ENCODE measurements at regions not wholly inside any gene's neighbourhood (a gene's known extent, or its start where the extent isn't known, plus 50 kb on each side); places are given as distances from the start of the nearest gene placed in this dataset.

DNA sequence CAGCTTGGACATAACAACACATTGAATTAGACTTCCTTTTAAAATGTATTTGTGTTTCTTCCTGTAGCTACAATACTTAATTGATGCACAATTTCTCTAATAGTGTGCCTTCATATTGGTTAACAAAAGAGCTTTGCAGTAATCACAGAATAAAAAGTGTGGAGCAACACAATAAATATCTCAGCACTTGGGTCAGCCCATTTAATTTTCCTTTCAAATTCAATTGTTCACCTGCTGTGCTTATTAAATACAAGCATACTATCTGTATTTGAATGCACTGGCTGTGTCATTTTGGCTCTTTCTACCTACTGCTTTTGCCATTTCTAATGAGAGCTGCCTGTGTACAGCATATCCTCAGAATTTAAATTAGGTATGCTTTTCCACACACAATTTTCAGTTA lies 1641.3 kb upstream of the SLC39A10 start:
- DNase-seq = no peak

DNA sequence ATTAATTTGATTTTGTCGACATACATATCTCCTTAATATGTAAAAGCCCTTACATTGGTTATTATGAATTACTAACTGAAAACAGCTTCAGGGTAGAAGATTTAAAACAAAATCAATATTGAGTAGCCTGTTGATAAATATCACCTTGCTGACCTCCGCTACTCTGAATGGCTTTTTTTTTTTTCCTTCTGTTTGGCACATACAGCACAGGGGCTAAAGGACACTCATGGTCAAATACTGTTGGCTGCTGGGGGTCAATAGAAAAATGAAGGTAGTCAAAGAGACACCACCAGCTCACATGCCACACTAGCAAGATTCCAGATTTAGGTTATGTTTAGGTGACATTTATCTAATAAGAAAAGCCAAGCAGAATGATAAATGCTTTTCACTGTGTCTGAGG lies 1642.4 kb upstream of the SLC39A10 start:
- DNase-seq = no peak

DNA sequence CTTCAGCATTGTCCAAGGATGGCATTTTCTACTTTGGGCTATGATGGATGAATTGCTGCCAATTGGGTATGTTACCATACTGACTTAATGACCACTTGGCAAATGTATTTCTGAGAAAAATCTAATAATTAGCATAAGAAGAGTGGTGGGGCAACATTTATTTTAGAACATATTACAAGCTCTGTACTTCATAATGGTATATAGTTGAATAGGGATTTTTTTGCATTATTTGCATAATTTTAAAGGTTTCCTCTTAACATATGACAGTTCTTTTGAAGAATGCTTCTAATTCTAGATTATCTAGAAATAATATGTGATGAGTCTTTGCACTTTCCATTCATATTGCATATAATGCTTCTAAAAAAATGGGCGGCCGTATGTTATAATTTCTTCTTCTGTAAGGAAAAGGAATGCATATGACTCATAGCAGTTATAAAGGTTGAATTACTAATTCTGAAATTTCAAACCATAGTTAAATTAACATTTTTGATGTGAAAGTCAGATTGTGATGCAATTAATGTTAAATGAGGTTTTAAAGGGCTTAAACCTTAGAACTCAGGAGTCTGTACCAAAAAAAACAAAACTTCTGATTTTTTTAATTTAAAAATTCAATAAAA lies 1652.3 kb upstream of the SLC39A10 start:
- no peak for DNase-seq

DNA sequence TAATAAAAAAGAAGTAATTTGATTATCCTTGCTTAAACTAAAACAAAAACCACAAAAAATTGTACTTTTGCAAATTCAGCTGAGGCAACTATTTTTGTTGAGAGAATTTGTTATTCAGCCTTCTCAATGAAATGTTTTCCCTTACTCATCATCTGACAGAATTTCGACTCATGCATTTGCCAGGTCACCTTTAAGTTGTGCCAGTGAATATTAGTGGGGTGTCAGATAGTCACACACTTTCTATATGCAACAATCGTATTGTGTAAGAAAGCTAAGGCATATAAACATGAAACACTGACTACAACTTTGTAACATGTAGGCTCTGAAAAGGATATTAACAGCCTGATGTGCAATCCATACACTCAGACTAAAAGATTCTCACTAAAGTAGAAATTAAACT lies 1653.1 kb upstream of the SLC39A10 start:
- no peak for DNase-seq

DNA sequence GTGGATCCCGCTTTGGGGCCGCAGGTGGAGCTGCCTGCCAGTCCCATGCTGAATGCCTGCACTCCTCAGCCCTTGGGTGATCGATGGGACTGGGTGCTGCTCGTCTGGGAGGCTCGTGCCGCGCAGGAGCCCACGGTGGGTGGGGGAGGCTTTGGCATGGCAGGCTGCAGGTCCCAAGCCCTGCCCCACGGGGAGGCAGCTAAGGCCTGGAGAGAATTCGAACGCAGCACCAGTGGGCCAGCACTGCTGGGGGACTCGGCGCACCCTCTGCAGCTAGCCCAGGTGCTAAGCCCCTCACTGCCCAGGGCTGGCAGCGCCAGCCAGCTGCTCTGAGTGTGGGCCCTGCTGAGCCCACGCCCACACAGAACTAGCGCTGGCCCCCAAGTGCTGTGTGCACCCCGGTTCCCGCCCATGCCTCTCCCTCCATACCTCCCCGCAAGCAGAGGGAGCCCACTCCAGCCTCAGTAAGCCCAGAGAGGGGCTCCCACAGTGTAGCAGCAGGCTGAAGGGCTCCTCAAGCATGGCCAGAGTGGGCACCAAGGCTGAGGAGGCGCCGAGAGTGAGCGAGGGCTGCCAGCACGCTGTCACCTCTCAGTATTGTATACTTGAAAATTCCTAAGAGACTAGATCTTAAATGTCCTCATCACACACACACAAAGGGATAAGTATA lies 1654.2 kb upstream of the SLC39A10 start:
- DNase-seq = no peak

DNA sequence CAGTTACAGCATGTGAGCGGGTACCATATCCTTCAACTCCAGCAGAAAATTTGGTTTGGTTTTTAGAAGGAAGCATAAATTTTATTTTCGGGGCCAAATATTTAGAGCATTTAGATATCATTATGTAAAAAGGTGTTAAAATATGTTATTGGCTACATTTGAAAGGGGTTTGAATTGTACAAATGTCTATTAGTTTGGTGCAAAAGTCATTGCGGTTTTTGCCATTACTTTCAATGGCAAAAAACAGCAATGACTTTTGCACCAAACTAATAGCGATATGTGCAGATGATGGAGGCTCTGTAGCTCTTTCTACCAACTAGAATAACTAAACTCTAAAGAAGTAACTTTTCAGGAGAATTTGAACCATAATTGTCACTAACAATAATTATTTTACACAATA lies 1666.2 kb upstream of the SLC39A10 start:
- no peak for DNase-seq

DNA sequence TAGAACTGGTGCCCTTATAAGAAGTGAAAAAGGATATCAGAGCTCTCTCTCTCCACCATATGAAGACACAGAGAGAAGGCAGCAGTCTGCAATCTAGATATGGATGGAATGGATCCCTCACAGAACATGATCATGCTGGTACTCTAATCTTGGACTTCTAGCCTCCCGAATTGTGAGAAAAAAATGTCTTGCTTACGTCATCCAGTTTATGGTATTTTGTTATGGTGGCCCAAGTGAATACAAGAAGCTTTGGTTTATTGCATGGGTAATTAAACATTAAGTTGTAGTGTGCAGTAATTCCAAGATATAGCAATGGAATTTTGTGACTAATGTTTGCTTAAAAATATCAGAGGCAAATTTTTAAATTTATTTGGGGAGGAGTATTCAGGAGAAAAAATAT lies 1667.4 kb upstream of the SLC39A10 start:
- DNase-seq = no peak

DNA sequence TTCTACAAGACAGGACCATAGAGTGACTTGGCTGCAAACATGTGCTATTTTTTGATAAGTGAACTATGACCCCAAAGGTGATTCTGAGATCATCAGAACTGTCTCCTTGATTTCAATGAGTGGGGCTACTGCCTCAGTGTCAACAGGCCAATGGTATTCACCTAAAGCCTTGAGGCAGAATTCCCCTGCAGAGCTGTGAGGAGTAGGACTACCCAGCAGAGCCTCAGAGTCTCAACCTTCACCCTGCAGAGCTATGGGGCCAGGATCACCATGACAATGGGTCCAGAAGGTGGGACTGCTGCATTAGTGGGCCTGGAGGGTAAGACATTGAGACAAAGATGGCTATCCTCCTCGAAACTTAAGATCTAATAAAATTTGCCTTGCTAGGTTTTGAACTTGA lies 1668.2 kb upstream of the SLC39A10 start:
- no peak for DNase-seq

DNA sequence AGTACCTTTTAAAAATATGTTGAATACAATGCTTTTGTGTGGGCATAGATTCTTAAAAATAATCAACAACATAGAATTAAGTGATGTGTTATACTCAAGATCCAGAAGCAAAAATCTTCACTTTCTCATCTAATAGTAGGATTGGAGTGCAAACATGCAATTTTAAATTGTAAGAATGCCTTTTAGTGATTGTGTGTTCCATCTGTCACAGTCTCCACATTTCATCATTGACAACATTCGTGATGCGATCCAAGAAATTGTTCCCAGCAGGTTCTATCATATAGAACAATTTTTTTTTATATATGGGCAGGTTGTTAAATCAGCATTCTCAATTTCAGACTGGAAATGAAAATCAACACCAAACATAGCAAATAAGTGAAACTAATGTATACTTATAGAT lies 1671.8 kb upstream of the SLC39A10 start:
- no peak for DNase-seq

DNA sequence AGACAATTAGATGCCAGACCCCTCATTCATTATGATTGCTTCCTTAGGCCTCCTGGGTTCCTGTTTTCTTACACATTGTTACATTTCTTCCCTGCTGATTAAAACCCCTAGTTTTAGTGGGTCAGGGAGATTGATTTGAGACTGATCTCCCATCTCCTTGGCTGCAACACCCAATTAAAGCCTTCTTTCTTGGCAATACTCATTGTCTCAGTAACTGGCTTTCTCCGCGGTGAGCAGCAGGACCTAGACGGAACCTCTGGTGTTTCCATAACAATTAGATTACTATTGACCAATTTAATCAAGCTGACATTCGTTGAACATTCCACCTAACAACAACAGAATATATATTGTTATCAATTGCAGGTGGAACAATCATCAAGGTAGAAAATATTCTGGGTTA lies 1676.4 kb upstream of the SLC39A10 start:
- DNase-seq = no peak

DNA sequence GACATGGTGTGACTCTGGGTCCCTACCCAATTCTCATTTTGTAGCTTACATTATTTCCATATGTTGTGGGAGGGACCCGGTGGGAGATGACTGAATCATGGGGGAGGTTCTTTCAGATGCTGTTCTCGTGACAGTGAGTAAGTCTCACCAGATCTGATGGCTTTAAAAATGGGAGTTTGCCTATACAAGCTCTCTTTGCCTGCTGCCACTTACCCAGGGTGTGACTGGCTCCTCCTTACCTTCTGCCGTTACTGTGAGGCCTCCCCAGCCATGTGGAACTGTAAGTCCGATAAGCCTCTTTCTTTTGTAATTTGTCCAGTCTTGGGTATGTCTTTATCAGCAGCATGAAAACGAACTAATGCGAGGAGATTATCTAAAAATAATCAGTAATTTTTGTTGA lies 1683.2 kb upstream of the SLC39A10 start:
- DNase-seq = no peak

DNA sequence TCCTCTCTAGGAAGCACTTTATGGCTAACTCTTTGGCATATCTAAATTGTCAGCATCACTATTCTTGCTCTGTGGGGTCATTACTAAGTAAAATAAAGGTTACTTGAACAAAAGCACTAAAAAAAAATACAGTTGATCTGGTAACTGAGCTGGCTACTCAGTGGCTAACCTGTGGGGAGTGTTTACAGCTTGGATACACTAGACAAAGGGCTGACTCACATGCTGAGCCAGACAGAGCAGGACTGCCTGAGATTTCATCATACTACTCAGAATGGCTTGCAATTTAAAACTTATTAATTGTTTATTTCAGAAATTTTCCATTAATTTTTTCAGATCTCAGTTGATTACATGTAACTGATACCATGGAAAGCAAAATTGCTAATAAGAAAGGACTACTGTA lies 1690.4 kb upstream of the SLC39A10 start:
- DNase-seq = no peak

DNA sequence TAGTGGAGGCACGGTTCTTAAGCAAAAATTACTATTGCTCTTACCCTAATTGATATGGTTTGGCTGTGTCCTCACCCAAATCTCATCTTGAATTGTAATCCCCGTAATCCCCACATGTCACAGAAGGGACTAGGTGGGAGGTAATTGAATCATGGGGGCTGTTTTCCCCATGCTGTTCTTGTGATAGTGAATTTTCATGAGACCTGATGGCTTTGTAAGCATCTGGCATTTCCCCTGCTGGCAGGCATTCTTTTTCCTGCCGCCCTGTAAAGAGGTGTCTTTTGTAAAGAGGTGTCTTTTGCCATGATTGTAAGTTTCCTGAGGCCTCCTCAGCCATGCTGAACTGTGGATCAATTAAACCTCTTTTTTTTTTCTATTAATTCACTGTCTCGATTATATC lies 1691.8 kb upstream of the SLC39A10 start:
- DNase-seq = no peak

DNA sequence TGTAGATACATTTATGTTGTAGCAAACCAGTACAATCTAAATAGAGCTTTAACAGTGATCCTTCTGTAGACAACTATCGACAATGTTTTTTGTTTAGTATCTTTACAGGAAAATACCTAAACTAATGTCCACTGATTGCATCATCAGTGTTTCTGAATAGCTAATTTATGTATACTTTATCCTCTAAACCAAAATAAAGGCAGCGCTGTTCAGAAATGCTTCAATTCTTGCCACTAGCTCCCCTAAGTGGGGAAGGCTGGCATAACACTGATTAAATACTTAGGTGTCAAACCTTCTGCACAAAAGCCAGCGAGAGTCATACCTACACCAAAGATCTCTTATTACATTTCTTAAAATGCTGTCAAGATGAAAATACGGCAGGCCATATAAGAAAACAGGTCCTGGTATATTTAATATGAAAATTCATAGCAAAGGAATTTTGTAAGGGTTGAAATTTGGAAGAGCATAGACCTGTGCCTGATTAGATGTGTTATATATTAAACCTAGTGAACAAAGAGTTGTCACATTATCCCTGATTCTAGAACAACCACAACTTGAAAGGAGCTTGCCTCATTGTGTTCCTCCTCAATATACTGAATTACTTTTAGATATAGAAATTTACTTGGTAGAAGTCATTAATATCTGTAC lies 1693.4 kb upstream of the SLC39A10 start:
- DNase-seq = no peak

DNA sequence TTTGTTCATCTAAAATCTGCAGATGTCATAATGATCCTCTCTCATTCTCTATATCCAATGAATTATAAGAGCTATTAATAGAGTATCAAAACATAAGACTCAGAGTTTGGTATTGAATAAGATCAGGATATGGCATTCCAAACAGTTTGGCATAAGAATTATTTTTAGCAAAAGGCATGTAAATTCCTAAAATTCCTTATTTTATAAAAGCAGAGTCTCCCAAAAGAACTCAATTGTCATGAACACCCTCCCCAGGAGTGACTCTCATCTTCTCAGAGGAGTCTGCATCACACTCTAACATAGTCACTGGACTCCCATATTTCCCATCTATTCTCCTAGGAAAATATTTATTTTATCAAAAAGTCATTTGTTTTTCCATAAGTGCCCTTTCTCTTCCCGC lies 1710.2 kb upstream of the SLC39A10 start:
- DNase-seq = no peak

DNA sequence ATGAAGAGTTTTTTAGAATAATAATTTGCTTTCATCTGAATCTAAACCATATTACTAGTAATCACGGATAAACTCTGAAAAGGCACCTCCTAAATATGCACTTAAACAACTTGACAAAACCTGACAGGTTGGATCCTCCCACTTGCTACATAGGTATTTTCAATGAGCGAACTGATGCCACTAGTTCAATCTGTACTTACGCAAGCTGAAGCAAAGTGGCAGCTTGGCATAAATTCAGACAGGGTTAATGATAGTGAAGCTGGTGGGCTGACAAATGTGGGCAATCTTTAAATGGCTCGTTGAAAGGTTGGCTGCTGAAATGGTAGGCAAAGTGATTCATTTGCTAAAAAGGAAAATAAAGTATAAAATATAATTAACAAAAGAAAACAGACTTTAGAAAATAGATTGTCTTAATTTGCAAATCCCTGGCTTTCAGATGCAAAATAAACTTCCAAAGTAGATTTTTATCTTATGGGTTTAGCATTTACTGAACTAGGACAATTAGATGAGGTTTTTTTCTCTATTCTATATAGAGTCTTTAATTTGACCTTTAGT lies 1713.5 kb upstream of the SLC39A10 start:
- DNase-seq = no peak

DNA sequence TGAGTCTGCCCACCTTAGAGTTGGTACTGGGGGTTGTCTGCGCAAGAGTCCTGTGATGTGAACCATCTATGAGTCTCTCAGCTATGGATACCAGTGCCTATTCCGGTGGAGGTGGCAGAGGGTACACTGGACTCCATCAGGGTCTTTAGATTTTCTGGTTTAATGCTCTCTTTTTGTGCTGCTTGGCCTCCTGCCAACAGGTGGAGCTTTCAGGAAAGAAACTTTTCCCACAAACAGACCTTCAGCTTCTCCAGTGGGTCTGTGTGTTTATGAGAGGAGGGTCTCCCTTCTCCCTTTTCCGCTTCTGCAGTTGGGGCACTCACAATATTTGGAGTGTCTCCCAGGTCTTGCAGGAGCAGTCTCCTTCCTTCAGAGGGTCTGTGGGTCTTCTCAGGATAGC lies 1721.9 kb upstream of the SLC39A10 start:
- DNase-seq = no peak

DNA sequence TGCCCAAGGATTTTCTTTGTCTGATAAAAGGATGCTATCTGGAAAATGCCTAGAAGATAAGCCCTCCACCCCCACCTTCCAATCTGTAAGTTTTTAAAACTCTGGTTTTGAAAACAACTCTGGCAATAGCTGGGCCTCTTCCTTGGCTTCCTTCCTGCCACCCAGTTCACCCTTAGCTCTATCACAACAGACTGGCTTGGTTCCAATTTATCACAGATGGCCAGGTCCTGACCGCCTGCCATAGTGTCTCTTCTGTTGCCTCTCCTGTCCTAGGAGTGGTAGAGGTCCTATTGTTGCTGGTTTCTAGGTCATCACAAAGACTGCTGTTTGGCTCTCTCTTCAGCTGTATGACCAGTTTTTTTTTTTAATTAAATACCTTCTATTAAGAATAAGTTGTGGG lies 1727.9 kb upstream of the SLC39A10 start:
- DNase-seq = no peak

DNA sequence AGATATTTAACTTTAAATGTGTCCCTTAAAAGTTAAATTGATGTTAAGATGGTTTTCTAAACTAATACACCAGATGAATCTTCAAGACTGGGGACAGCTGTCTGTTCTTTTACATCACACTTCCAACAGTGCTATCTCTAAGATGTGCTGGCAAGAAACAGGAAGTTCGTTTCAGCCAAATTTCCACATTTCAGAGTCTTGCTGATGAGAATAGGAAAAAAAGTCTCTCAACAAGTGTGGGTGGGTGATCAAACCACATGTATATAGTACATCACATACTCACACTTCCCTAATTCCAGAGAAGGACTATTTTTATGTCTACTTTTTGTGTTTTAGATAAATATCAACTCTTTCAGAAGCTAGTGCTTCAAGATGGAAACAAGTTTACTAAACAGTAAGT lies 1712.8 kb upstream of the TMEFF2 start:
- DNase-seq = no peak

DNA sequence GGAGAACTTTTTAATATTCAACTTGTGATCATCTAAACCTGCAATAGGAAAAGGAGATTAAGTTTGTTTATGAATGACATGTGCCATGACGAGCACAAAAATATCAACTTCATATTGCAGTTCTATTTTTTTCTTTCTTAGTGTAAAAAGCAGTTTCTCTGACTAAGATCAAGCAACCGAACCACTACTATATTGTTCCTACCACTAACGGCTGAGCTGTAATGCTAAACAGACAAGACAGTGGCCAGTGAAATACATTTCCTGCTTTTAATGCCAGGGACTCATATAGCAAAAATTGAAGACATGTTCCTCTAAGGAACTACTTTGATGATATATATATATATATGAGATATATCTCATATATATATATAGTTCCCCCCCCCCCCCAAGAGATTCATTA lies 1705.6 kb upstream of the TMEFF2 start:
- DNase-seq = no peak

DNA sequence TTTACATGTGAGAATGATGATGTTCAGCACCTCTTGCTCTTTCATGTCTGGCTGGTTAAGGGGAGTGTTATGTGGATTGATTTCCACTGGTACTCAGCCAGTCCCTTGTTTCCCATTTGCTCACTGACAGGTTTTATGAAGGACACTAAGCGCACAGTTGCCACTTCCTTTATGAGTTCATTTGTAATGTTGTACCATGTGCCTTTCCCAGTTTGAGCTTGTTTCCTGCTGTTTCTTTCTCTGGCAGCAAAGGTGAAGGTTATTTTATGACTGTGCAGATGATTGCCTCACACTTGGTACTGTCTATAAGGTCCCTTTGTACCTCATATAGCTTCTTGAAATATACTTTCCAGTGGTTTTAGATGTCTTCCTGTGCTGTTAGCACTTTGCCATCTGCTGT lies 1700.5 kb upstream of the TMEFF2 start:
- no peak for DNase-seq

DNA sequence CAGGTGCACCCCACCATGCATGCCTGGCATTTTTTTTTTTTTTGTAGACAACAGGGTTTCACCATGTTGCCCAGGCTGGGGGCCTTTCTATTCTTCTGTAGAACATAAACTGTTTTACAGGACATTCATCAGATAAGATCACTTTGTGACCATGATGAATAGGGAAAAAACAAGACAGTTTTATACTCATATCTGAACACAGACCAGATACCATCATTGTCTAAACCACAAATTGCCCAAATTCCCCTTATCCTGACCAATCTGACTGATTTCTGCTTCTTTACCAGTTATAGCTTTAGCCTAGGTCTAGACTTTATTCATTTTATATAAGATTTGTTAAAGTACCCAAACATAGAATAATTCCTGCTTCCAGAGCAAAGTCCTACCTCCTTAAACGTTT lies 1699.3 kb upstream of the TMEFF2 start:
- DNase-seq = no peak

DNA sequence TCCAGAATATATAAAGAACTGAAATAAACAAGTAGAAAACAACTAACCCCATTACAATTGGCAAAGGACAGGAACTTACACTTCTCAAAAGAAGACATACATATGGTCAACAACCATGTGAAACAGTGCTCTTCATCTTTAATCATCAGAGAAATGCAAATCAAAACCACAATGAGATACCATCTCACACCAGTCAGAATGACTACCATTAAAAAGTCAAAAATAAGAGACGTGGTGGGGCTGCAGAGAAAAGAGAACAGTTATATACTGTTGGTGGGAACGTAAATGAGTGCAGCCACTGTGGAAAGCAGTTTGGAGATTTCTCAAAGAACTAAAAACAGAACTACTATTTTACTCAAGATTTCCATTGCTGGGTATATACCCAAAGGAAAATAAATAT lies 1696.3 kb upstream of the TMEFF2 start:
- DNase-seq = no peak

DNA sequence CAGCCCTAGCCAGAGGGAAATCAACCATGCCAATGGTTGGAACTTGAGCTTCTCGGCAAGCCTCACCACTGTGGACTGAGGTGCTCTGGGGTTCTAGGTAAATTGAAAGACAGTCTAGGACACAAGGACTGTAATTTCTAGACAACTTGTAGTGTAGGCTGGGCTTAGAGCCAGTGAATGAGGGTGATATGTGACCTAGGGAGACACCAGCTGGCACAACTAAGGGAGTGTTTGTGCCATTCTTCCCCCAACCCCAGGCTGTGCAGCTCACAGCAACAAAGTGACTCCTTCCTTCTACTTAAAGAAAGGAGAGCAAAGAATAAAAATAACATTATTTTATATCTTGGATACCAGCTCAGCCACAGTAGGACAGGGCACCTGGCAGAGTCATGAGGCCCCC lies 1690.7 kb upstream of the TMEFF2 start:
- no peak for DNase-seq

DNA sequence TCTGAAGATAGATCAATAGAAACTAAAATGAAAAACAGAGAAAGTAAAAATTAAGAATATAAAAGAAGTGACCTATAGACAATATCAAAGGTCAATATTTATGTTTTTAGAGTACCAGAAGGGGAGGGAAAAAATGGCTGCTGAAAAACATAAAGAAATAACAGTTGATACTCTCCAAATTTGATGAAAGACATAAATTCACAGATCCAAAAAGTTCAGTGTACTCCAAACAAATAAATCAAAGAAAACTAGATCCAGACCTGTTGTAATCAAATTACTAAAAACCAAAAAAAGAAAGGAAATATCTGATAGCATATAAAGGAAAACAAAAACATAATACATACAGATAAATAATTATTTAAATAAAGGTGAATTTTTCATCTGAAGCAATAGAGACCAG lies 1689.1 kb upstream of the TMEFF2 start:
- no peak for DNase-seq

Data from activated CD8-positive, alpha-beta memory T cell treated with anti-CD3 and anti-CD28 coated beads for 24 hours (primary cell).